ENCODE measurements at regions not wholly inside any gene's neighbourhood (a gene's known extent, or its start where the extent isn't known, plus 50 kb on each side); places are given as distances from the start of the nearest gene placed in this dataset.
"Not testable (repeated sequence)": the region's sequence is repeated elsewhere in the genome, so short reads cannot be mapped to it uniquely, and the experiment has no call there.

DNA sequence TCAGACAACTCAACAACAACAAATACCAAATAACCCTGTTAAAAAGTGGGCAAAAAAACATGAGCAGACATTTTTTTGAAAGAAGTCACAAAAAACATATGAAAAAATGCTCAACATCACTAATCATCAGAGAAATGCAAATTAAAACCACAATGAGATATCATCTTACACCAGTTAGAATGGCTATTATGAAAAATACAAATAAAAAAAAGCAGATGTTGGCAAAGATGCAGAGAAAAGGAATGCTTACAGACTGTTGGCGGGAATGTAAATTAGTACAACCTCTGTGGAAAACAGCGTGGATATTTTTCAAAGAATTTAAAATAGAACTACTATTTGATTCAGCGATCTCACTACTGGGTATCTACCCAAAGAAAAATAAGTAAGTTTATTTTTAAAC, 114.0 kb downstream of the SLC38A4 start:
- no peak for DNase-seq (ENCODE audit: low spot score)

DNA sequence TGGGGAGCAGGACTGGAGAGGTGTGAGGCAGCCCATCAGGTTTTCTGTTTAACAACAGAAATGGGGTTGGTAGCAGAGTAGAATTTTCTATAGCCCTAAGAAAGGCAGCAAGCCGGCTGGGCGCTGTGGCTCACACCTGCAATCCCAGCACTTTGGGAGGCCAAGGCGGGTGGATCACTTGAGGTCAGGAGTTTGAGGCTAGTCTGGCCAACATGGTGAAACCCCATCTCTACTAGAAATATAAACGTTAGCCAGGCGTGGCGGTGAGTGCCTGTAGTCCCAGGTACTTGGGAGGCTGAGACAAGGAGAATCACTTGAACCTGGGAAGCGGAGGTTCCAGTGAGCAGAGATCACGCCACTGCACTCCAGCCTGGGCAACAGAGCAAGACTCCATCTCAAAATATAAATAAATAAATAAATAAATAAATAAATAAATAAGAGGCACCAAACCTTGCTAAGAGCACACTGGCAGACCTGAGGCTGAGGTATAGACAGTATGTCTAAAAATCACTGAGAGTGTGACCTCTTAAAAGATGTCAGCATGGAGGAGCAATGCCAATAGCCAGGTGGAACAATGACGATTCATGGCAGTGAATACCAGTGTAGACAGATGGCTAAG, 115.6 kb downstream of the SLC38A4 start:
- DNase-seq (ENCODE audit: low spot score), result no peak

DNA sequence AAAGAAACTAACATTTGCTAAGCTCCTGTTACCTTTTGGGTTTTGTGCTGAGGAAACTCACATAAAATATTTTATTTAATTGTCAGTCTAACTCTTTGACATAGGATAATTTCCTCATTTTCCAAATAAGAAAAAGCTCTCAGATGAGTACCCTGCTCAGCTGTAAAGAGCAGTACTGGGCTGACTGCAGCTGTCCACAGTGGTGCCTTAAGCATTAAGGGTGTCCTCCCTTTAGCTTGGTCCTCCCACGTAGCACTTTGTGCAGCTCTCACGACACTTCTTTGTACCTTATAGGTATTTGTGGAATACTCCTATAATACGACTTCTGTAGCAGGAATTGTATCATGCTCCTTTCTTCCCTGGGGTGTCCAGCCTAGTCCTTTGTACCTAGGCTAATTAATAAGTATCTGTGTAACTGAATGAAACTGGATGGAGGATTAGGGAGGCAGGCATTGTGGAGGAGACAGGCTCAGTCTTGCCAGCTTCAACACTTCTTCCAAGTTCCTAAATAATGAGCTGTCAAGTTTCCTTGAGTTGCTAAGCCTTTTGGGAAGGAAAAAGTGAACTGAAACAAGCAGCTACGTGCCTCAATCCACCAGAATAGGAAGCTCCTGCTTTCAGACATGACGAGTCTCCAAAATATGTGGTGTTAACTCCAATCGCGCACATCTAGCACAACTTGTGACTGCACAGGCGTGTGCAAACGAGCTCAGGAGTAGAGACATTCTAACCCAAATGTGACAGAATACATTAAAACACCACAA, 123.0 kb downstream of the SLC38A4 start:
- DNase-seq (ENCODE audit: low spot score), result no peak

DNA sequence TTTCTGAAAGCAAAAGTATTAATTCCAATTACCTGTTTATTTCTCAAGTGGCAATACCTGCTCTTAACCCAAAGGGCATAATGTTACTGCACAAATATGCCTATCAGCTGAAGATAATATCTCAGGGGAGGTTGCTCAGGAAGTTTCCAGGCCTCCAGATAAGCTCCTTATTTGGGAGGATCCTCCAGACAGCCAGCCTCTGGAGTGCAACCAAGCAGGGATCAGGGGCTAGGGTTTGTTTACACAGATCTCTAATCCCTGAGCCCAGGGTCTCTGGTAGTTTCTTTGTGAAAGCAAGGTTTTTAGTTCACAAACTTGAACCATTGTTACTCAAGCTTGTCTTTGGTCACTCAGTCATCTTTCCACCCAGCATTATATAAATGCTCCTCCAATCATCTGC, 124.4 kb downstream of the SLC38A4 start:
- no peak for DNase-seq (ENCODE audit: low spot score)

DNA sequence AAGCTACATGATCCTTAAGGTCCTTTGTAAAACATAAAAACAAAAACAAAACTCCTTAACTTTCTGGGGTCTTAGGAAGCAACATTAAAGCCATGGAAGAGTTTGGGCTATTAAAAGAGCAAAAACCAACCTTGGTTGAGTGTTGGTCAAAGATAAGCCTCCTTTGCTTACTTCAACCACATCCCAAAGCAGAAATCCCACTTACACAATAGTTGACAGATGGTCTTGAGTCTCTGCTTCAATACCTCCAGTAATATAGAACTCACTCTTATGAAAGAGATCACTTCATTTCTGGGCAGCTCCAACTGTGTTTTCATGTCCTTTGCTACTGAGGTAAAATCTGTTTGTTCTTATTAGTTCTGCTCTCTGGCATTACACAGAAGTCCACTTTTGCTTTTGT, 125.8 kb downstream of the SLC38A4 start:
- DNase-seq (ENCODE audit: low spot score), result no peak

DNA sequence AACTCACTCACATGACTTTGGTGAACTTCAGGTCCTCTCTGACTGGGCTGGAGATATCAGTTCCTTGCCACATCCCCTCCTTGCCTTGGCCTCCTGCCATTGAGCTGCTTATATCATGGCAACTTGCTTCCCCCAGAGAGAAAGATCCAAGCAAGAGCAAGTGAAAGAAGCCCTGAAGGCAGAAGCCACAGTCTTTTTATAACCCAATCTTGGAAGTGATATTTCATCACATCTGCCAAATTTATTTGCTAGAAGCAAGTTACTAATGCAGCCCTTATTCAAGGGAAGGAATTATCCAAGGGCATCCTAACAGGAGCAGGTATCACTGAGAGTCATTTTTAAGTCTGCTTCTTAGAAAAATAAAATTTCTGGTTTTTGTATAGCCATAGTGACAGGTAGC, 127.8 kb downstream of the SLC38A4 start:
- DNase-seq (ENCODE audit: low spot score), result no peak

DNA sequence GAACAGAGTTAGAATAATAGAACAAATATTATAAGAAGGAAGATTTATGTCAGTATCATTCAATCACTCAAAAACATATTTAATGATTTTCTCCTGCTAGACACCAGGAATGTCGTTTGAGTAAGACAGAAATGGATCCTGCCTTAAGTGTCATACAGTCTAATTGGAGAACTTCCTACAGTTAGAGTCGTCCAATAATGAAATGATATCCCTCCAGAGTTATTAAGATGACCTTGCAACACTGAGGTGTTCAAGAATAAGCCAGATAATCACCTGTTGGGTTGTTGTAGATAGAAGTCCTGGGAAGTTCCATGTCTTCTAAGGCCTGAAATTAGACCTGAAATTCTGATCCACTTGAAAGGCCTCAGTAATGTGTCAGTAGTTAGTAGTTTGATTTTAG, 132.3 kb downstream of the SLC38A4 start:
- no peak for DNase-seq (ENCODE audit: low spot score)

DNA sequence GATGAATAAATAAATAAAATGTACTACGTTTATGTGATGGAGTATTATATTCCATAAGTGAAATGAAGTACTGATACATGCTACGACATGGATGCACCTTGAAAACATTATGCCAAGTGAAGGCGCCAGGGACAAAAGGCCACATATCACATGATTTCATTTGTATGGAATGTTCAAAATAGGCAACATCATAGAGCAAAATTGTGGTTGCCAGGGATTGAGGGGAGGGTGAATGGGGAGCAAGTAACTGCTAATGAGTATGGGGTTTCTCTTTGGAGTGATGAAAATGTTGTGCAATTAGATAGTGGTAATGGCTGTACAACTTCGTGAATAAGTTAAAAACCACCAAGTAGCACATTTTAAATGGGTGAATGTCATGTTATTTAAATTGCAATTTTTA, 132.8 kb downstream of the SLC38A4 start:
- DNase-seq (ENCODE audit: low spot score), result no peak

DNA sequence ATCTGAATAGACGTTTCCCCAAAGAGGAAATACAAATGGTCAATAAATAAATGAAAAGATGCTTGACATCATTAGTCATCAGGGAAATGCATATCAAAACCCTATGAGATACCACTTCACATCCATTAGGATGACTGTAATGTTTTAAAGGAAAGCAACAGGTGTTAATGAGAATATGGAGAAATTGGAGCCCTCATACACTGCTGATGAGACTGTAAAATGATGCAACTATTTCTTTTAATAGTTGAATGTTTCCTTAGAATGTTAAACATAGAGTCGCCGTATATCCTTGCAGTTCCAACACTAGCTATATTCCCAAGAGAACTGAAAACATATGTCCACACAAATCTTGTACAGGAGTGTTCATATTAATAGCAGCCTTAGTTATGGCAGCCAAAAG, 133.2 kb downstream of the SLC38A4 start:
- no peak for DNase-seq (ENCODE audit: low spot score)

DNA sequence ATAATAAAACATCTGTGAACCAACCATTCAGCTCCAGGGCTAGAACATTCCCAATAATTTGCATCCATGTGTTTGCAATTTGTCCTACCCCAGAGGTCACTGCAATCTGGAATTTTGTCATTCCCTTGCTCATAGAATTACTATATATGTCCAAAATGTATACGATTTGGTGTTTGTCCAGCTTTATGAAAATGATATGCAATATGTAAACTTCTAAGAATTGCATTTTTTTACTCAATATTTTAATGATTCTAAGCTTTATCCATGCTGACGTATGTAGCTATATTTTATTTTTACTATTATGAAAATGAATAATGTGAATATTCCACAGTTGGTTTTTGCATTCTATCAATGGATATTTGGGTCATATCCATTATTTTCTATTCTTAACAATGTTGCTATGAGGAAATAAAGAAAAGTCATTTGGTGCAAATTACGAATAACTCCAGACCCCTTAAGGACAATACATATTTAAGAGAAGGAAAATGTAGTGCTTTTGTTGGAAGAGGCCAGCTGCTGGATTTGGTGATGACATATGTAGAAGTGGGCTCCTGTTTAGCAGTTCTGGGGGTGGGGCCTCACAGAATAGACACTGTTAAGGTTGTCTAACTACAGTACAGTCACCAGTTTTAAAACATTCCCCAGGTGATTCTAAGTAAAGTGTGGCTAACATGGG, 139.4 kb downstream of the SLC38A4 start:
- DNase-seq (ENCODE audit: low spot score), result no peak

DNA sequence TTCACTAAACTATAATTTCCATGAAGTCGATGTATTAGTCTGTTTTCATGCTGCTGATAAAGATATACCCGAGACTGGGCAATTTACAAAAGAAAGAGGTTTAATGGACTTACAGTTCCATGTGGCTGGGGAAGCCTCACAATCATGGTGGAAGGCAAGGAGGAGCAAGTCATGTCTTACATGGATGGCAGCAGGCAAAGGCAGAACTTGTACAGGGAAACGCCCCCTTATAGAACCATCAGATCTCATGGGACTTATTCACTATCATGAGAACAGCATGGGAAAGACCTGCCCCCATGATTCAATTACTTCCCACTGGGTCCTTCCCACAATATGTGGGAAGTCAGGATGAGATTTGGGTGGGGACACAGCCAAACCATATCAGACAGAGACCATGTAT, 141.6 kb downstream of the SLC38A4 start:
- DNase-seq (ENCODE audit: low spot score), result not testable (repeated sequence)

DNA sequence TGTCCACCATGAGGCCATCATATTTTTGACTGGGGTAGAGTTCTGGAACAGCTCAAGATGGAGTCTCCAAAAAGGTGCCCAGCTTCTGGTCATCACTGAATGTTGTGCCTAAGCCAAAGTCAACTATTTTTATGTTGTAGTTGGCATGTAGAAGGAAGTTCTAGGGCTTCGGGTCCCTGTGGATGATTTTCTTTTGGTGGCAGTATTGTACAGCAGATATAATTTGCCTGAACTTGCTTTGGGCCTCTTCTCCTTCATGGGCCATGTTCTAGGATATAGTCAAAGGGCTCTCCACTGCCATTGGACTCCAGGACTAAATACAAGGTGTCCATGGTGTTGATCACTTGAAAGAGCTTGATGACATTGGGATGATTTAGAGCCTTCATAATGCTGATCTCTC, 143.6 kb downstream of the SLC38A4 start:
- no peak for DNase-seq (ENCODE audit: low spot score)

DNA sequence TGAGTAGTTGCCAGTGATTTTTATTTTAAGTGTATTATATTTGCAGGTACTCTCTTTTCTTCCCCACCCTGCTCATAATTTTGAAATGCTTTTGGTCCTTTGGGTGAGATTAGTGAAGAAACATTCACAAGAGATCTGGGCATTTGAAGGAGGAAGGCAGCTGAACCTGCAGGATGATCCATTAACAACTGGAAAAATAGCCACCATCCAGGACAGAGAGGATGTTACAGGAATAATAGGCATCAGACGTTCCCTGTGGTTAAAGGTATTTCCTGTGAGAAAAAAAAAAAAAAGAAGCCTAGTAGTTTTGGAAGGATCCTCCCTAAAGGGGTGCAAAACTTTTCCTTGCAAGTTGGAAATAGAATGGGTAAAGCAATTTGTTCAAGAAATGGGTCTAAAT, 145.3 kb downstream of the SLC38A4 start:
- no peak for DNase-seq (ENCODE audit: low spot score)

DNA sequence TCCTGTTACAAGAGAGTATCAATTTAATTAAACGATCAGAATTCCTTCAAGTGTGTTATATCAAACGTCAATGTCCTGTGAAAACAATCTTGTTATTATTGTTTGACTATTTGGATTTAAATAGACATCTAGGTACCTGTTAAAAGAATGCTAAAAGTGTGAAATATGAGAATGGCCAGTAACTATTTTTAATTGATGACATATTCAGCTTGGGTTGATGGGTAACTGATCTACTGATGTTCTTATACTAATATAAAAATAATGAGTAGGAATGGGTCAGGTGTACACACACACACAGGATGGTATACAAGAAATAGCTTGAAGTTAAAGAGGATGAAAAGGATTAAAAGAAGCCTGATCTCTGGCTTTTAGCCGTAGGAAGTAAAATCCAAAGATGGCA, 146.0 kb downstream of the SLC38A4 start:
- no peak for DNase-seq (ENCODE audit: low spot score)

DNA sequence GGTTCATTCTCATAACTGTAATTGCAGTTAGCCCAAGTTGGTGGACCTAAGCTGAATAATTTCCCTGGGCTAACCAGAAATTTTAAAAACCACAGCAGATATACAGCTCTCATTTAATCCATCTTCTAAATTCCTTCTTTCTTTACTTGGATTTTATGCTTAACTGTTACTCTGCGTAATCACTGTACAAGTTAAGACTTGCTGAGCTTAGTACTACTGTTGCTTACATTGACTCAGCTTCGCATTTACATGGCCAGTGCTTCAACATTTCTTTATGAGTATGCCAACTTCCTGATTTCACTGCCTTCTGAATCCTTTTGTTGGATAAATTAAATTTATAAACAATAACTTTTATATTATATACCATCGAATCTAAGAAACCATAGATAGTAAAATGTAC, 147.4 kb downstream of the SLC38A4 start:
- no peak for DNase-seq (ENCODE audit: low spot score)

DNA sequence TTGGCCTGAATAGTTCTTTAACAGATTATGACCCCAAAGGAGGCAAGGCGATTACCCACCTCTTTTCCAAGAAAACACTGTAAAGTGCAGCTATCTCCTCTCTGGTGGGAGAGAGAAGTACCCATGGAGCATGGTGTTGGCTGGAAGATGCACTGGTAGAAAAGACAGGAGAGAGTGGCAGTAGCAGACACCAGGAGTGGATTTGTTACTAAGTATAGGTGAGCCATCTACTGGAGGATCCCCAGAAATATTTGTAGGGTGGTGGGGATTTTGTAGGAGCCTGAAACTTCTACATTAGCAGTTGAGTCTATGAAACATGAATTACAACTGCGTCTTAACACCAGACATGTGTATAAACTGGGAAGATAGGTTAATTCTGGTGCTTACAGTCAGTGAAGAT, 148.0 kb downstream of the SLC38A4 start:
- no peak for DNase-seq (ENCODE audit: low spot score)

DNA sequence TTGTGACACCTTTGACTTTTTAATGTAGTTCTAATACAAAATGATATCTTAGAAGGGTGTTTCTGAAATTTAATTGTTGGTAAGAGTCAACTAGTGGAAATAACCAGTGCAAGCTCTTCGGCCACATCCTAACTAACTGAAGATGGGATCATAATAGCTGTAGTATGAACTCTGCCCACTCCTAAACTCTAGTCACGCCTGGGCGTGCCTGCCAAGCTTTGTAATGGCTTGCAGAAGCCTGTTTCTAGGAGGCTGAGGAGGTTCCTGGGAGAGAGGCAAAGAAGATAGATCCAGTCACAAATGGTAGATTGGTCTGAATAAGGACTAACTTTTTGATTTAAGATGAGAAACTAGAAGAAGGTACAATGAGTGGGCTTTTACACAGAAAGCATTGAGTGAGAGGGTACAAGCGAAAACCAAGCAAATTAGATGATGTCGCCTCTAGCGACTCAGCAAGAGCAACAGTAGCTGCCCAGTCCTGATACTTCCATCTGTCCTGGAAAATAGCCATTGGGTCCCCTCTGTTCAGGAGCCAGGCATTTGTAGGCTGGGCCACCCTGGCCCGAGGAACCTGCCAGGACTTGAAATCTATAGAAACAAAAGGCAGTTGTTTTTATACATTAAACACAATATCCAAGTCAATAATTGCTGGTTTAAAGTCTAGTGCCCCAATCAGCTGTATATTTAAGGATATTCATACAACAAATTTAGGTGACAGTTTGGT, 148.8 kb downstream of the SLC38A4 start:
- DNase-seq (ENCODE audit: low spot score), result no peak

DNA sequence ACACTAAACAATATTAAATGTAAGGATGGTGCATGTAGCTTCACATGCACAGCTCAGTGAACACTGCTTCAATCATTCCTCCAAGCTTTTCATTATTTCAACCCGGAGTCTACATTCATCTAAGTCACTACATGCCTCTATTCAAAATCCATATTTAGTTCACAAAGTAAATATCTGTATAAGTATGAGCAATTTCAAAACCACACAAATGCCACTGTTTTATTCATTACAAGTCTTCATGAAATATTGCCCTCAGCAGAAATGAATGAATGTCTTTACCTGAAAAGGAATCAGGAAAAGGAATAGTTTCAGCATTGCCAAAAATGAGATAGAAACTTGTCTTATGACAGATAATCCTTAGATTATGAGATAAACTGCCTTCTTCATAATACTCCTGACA, 149.4 kb downstream of the SLC38A4 start:
- no peak for DNase-seq (ENCODE audit: low spot score)

DNA sequence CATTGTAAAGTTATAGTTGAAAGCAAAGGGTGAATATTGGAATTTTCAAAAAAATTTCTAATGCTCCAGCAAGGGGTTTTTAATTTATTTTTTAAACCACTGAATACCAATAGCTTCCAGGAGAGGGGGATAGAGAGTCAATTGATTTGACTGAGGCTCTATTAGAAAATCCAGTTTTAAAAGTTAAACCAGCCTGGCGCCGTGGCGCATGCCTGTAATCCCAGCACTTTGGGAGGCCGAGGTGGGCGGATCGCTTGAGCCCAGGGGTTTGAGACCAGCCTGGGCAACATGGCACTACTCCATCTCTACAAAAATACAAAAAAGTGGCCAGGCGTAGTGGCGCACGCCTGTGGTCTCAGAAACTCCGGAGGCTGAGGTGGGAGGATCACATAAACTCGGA, 150.1 kb downstream of the SLC38A4 start:
- DNase-seq (ENCODE audit: low spot score), result no peak

DNA sequence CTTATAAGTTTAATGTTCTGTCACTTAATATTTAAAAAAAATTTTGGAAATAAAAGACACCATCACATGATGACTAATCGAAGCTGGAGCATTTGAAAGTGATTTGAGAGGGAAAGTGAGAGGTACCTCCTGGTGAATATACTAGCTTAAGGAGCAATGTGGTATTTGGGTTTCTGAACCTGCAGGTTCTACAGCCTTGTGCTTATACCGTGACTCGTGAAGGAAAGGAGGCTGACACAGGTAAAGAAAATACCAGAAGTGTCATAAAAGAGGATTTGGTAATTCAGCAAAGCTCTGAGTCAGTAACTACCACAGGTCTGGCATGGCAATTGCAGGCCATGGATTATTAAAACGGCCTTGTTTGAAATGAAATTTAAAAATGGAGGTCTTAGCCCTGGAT, 151.0 kb downstream of the SLC38A4 start:
- DNase-seq (ENCODE audit: low spot score), result no peak

DNA sequence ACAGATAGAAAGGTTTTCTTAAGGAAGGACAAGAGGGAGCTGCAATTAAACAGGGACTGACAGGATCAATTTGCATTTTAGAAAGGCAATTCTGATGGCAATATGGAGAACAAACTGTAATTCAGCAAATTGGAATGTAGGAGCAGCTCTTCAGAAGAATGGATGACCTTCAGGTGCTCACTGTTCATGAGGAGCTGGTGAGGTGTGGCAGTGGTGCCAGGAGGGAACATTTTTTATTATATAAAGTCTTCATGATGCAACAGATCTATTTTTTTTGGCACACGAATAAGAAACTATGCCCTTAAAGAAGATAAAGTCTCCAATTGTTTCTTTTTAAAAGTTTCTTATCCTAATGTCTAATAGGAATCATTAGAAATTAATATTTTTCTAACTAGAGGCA, 151.7 kb downstream of the SLC38A4 start:
- DNase-seq (ENCODE audit: low spot score), result no peak

DNA sequence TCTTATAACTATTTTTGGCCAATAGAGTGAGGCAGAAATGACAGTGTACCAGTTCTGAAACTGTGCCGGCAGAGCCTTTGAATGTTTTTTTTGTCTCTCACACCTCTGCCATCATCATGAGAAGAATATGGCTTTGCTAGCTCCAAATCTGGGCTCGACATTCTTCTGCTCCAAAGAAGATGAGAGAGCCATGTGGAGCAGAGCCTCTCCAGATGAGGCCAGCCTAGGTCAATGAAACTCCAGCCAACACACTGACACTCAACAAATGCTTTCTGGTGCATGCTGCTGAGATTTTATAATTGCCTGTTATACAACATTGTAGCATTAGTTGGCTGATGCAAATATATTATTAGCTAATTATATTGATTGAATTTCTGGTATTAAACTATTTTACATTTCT, 154.7 kb downstream of the SLC38A4 start:
- DNase-seq (ENCODE audit: low spot score), result no peak

DNA sequence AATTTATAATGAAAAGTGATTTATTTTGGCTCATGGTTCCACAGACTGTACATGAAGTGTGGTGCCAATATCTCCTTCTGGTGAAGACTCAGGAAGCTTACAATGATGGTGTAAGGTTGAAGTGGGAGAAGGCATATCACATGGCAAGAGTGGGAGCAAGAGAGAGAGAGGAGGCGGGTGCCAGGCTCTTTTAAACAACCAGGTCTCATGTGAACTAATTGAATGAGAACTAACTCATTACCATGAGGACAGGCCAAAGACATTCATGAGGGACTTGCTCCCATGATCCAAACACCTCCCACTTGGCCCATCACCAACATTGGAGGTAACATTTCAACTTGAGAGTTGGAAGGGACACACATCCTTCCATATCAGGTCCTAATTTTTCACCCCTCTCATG, 155.2 kb downstream of the SLC38A4 start:
- DNase-seq (ENCODE audit: low spot score), result no peak
